ENCODE measurements at regions not wholly inside any gene's neighbourhood (a gene's known extent, or its start where the extent isn't known, plus 50 kb on each side); places are given as distances from the start of the nearest gene placed in this dataset.

DNA sequence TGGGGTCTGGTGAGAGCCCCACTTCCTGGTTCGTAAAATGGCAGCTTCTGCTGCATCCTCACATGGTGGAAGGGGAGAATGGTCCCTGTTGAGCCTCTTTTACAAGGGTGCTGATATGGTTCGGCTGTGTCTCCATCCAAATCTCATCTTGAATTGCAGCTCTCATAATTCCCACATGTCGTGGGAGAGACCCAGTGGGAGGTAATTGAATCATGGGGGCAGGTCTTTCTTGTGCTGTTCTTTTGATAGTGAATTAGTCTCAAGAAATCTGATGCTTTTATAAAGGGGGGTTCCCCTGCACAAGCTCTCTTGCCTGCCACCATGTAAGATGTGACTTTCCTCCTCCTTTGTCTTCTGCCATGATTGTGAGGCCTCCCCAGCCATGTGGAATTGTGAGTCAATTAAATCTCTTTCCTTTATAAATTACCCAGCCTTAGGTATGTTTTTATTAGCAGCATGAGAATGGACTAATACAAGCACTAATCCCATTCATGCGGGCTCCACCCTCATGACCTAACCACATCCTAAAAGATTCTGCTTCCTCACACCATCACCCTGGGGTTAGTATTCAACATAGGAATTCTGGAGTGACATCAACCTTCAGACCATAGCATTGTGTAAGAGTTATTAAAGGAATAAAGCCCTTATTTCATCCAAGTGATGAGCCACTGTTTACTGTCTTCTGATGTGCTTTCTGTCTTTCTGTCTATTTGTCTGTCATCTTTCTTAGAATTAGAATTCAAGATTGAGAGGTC lies 159.0 kb upstream of the IRS2 start:
- FAIRE-seq (no peak), ATAC-seq (no peak), DNase-seq (no peak)
- Histone ChIP-seq H3K27ac (no peak overlapping the region), H3K9me3 (no peaks in the 10 kb centered on the region), H3K36me3 (no peaks in the 10 kb centered on the region), H3K4me3 (no peak overlapping the region), H3K27me3 (no peaks in the 10 kb centered on the region), H3K4me1 (no peaks in the 10 kb centered on the region)
- WGBS, 2 donors, result 69 to 72% methylated on average over 4 of the region's 4 CpGs
- no peak for TF ChIP-seq CTCF (IDR thresholded peaks at IDR 0.05)
- intact Hi-C loops (cut with DNase I), result no loop called here

GRCh38 chr13:109941951-109942350 lies 155.6 kb upstream of the IRS2 start:
- Histone ChIP-seq H3K4me3 (no peak overlapping the region), H3K27ac (no peak overlapping the region), H3K27me3 (no peaks in the 10 kb centered on the region), H3K9me3 (no peaks in the 10 kb centered on the region), H3K4me1 (no peaks in the 10 kb centered on the region), H3K36me3 (no peaks in the 10 kb centered on the region)
- TF ChIP-seq CTCF (IDR thresholded peaks at IDR 0.05), result no peak
- ATAC-seq (peak in 1 of 4 donors; percentile 39), FAIRE-seq (no peak), DNase-seq (no peak)
- 27 to 36% methylated on average over 7 of the region's 7 CpGs for WGBS, 2 donors
- intact Hi-C loops (cut with DNase I), result no loop called here

DNA sequence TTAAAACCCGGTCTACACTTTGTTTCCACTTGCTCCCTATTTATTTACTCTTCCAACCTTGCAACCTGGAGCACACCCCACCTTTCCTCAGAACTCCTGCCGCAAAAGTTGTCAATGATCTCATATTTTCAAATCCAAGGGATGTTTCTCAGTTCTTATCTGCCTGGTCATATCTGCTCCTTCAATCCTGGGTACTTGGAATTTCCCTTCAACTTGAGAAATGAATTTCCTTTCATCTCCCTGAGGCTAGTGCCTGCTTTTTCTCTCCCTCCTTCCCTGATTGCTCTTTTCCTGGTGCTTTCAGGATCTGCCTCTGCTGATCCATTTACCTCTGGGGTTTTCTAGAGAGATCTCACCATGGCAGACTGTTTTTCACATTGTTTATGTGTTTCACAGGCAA lies 154.8 kb upstream of the IRS2 start:
- ATAC-seq, result no peak
- Histone ChIP-seq H3K27ac (no peak overlapping the region), H3K4me1 (no peaks in the 10 kb centered on the region), H3K9me3 (no peaks in the 10 kb centered on the region), H3K36me3 (no peaks in the 10 kb centered on the region), H3K27me3 (no peaks in the 10 kb centered on the region), H3K4me3 (no peak overlapping the region)
- 70 to 78% methylated on average over 2 of the region's 2 CpGs for WGBS, 2 donors
- no peak for TF ChIP-seq CTCF (IDR thresholded peaks at IDR 0.05)
- no peak for DNase-seq
- intact Hi-C loops (cut with DNase I), result no loop called here
- no peak for FAIRE-seq

GRCh38 chr13:109940637-109941036 lies 154.3 kb upstream of the IRS2 start:
- no peak for ATAC-seq
- Histone ChIP-seq H3K27ac (no peak overlapping the region), H3K27me3 (no peaks in the 10 kb centered on the region), H3K4me3 (no peak overlapping the region), H3K36me3 (no peaks in the 10 kb centered on the region), H3K9me3 (no peaks in the 10 kb centered on the region), H3K4me1 (no peaks in the 10 kb centered on the region)
- no peak for TF ChIP-seq CTCF (IDR thresholded peaks at IDR 0.05)
- intact Hi-C loops (cut with DNase I), result no loop called here
- FAIRE-seq, result no peak
- DNase-seq, result no peak
- 72 to 89% methylated on average over 8 of the region's 8 CpGs for WGBS, 2 donors

DNA sequence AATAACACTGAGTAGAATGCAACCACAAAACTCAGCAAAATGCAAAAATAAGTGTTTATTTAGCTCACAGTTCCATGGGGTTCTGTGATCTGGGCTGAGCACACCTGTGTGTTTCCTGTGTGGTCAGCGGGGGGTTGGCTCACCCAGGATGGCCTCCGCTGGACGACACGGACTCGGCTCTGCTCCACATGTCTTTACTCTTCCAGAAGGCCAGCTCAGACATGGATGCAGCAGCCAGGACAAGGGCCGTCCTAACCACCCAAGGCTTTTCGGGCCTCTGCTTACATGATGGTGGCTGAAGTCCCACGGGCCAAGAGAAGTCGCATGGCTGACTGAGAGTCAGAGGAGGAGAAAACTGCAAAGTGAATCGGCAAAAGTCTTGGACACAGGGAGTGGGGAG lies 153.5 kb upstream of the IRS2 start:
- no peaks in the 10 kb centered on the region for H3K36me3 ChIP-seq
- no peak overlapping the region for H3K27ac ChIP-seq
- DNase-seq, result no peak
- no peak for FAIRE-seq
- H3K4me3 ChIP-seq, result no peak overlapping the region
- TF ChIP-seq CTCF (IDR thresholded peaks at IDR 0.05), result no peak
- no peaks in the 10 kb centered on the region for H3K27me3 ChIP-seq
- WGBS, 2 donors, result 73 to 87% methylated on average over 10 of the region's 10 CpGs
- no peak for ATAC-seq
- H3K4me1 ChIP-seq, result no peaks in the 10 kb centered on the region
- no peaks in the 10 kb centered on the region for H3K9me3 ChIP-seq
- intact Hi-C loops (cut with DNase I), result no loop called here

Measured in pancreas (tissue), 10 donors.